GM18520 (cell line): ENCODE measurements at regions not wholly inside any gene's neighbourhood (a gene's known extent, or its start where the extent isn't known, plus 50 kb on each side); places are given as distances from the start of the nearest gene placed in this dataset.
A peak's percentile ranks its signal among the peaks of the same experiment; 100 is the strongest.
"Not testable (repeated sequence)": the region's sequence is repeated elsewhere in the genome, so short reads cannot be mapped to it uniquely, and the experiment has no call there.

Experiments
- ATAC-seq: cut with Tn5 transposase; IDR thresholded peaks from one replicate; pipeline ENCODE4 v1.9.1; 2021; ENCODE audit not compliant: unreplicated experiment

GRCh38 chr2:203585516-203585915 is 50.4 kb upstream of the RAPH1 start:
- ATAC-seq: no peak

- no peak for ATAC-seq
These were observed 51.1 kb upstream of the RAPH1 start for GRCh38 chr2:203586206-203586605.

- ATAC-seq: no peak
These were observed 51.6 kb upstream of the RAPH1 start for GRCh38 chr2:203586696-203587095.

GRCh38 chr2:203590496-203590895 is 55.4 kb upstream of the RAPH1 start:
- ATAC-seq: no peak

GRCh38 chr2:203591642-203592041 is 56.5 kb upstream of the RAPH1 start:
- ATAC-seq: no peak

GRCh38 chr2:203592470-203592869 is 57.4 kb upstream of the RAPH1 start:
- ATAC-seq: no peak

GRCh38 chr2:203594541-203594940 is 59.4 kb upstream of the RAPH1 start:
- no peak for ATAC-seq

- ATAC-seq: no peak
These were observed 61.1 kb upstream of the RAPH1 start for GRCh38 chr2:203596183-203596582.

- ATAC-seq: peak; percentile 51
These were observed 64.4 kb upstream of the RAPH1 start for GRCh38 chr2:203599509-203599908.

GRCh38 chr2:203600286-203600685 is 65.2 kb upstream of the RAPH1 start:
- no peak for ATAC-seq

GRCh38 chr2:203603456-203604389 is 68.6 kb upstream of the RAPH1 start:
- ATAC-seq: no peak

- ATAC-seq: no peak
These were observed 70.2 kb upstream of the RAPH1 start for GRCh38 chr2:203605302-203605701.

GRCh38 chr2:203606051-203606450 is 71.0 kb upstream of the RAPH1 start:
- no peak for ATAC-seq

GRCh38 chr2:203610558-203610957 is 75.5 kb upstream of the RAPH1 start:
- ATAC-seq: no peak

GRCh38 chr2:203612246-203612645 is 77.1 kb upstream of the RAPH1 start:
- no peak for ATAC-seq

GRCh38 chr2:203619267-203619878 is 84.3 kb upstream of the RAPH1 start:
- ATAC-seq: no peak

- ATAC-seq: no peak
These were observed 84.4 kb upstream of the CD28 start for GRCh38 chr2:203621981-203622515.

GRCh38 chr2:203623096-203623495 is 83.3 kb upstream of the CD28 start:
- no peak for ATAC-seq

- no peak for ATAC-seq
These were observed 82.8 kb upstream of the CD28 start for GRCh38 chr2:203623661-203624060.

- no peak for ATAC-seq
These were observed 80.7 kb upstream of the CD28 start for GRCh38 chr2:203625701-203626100.

GRCh38 chr2:203626247-203626646 is 80.2 kb upstream of the CD28 start:
- ATAC-seq: not testable (repeated sequence)
